SK-N-MC (cell line): ENCODE measurements at regions not wholly inside any gene's neighbourhood (a gene's known extent, or its start where the extent isn't known, plus 50 kb on each side); places are given as distances from the start of the nearest gene placed in this dataset.

Experiments
- EZH2 ChIP-seq: fragments of 200-600 bp; sonication (generic); IDR thresholded peaks from one replicate; pipeline ENCODE4 v1.6.1; 2017; ENCODE audit warnings: antibody characterized with exemption
- FOXP2 ChIP-seq: optimal IDR thresholded peaks from 2 replicates; pipeline ENCODE3; 2011; ENCODE audit warnings: mild to moderate bottlenecking, moderate library complexity; ENCODE audit not compliant: insufficient read depth; ENCODE audit errors: extremely low read length, control extremely low read depth
- POLR2AphosphoS5 ChIP-seq: IDR thresholded peaks from 2 replicates; pipeline ENCODE4 v1.6.1; 2012; ENCODE audit warnings: mild to moderate bottlenecking, low read depth, low read length, borderline replicate concordance

DNA sequence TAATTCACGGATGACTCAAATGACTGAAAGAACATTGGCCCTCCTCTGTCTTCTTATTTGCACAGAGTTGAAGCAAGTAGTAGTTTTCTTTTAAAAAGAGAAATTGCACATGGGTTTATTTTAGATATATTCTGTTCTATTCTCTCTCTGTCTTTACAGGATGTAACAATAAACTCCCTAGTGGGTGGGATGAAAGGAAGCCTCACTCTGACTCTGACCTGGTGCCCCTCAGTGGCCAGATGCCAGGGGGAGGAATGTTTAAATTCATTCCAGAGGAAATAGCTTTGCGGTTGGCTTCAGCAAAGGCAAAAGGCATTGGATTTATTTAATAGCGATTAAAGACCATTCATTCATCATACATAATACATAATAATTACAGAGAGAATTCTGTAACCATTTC, 156.4 kb upstream of the MTPN start:
- TF ChIP-seq POLR2AphosphoS5 (no peak), EZH2 (no peak), FOXP2 (no peak)
